Stimulated activated naive CD4-positive, alpha-beta T cell (primary cell): ENCODE measurements at regions not wholly inside any gene's neighbourhood (a gene's known extent, or its start where the extent isn't known, plus 50 kb on each side); places are given as distances from the start of the nearest gene placed in this dataset.

Source experiments
- DNase-seq, 6 experiments: peaks; one replicate each; lab custom pipeline; 2025; lab: John Stamatoyannopoulos, UW

DNA sequence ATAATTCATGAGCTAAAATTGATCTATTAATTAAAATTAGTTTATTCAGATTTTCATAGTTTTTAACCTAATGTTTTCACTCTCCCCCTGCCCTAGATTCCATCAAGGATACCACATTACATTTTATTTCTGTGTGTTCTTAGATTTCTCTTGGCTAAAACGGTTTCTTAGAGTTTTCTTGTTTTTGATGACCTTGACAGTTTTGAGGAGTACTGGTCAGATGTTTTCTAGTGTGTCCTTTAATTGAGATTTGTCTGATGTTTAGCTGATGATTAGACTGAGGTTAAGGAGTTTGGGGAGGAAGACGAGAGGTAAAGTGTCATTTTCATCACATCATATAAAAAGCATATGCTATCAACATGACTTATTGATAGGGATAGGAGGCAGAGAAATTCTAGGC lies 475.9 kb downstream of the SQOR start:
- no peak for DNase-seq

GRCh38 chr15:46111730-46112129 lies 476.9 kb downstream of the SQOR start:
- DNase-seq = no peak

DNA sequence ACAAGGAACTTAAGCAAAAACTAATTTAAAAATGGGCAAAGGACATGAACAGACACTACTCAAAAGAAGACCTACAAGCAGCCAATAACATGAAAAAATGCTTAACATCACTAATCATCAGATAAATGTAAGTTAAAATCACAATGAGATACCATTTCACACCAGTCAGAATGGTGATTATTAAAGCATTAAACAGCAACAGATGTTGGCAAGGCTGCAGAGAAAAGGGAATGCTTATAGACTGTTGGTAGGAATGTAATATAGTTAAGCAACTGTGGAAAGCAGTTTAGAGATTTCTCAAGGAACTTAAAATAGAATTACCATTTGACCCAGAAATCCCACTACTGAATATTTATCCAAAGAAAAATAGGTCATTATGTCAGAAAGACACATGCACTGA lies 482.2 kb downstream of the SQOR start:
- DNase-seq = no peak

DNA sequence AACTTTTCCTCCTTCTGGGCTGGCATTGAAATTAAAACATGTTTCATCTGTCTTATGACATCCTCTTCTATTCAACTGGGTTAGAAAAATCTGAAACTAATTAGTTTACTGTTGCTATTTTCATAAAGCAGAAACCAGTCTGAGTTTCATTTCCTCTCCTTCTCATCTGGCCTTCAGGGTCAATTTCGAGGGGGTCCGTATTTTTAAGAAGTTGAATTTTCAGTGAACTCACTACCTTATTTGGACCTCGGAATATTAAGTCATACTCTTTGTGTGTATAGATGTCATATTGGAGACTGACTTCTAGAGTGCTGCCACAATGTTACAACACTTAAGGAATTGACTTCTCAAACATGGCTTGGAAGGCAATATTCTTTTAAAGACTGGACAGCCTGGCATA lies 485.9 kb downstream of the SQOR start:
- no peak for DNase-seq

- DNase-seq = no peak
These were observed 486.6 kb downstream of the SQOR start for GRCh38 chr15:46121441-46121840.

DNA sequence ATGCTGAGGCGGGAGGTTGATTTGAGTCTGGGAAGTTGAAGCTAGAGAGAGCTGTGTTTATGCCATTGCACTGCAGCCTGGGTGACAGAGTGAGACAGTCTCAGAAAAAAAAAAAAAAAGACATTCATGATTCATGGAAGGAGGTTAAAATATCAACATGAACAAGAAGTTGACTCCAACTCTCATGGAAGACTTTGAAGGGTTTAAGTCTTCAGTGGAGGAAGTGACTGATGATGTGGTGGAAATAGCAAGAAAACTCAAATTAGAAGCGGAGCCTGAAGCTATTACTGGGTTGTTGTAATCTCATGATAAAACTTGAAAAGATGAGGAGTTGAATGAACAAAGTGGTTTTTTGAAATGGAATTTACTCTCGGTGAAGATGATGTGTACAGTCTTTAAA lies 491.8 kb downstream of the SQOR start:
- DNase-seq = no peak

DNA sequence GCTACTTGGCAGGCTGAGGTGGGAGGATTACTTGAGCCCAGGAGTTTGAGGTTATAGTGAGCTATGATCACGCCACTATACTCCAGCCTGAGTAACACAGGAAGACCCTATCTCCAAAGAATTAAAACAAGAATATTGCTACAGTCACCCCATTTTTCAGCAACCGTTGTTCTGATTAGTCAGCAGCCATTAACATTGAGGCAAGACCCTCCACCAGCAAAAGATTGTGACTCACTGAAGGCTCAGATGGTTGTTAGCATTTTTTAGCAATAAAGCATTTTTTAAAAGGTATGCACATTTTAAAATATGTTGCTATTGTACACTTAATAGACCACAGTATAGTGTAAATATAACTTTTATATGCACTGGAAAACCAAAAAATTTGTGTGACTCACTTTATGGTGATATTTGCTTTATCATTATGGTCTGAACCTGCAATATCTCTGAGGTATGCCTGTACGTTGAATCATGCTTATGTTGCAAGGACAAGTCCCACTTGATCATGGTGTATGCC lies 492.6 kb downstream of the SQOR start:
- no peak for DNase-seq

DNA sequence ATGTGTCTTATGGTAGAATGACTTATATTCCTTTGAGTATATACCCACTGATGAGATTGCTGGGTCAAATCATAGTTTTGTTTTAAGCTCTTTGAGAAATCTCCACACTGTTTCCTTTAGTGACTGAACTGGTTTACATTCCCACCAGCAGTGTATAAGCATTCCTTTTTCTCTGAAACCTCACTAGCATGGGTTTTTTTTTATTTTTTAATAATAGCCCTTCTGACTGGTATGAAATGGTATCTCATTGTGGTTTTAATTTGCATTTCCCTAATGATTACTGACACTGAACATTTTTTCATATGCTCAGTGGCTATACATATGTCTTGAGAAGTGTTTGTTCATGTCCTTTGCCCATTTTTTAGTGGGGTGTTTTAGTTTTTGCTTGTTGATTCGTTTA lies 494.3 kb downstream of the SQOR start:
- no peak for DNase-seq

DNA sequence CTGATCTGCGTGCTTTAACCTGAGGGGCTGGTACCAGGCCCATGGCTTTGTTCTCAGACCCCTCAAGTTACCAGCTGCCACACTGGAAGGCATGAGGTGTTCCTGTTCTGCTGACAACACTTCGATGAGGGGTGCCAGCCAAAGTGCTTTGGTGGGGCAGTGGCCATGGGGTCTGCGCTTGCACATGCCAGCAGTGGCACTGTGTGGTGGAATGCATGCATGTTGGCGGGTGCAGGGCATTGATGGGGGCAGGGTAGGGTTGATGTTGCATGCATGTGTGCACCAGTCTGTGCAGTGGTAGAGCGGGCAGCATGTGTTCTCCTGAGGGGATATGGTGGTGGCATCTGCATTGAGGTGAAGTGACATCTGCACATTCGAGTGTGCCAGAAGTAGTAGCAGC lies 497.0 kb downstream of the SQOR start:
- DNase-seq = no peak

DNA sequence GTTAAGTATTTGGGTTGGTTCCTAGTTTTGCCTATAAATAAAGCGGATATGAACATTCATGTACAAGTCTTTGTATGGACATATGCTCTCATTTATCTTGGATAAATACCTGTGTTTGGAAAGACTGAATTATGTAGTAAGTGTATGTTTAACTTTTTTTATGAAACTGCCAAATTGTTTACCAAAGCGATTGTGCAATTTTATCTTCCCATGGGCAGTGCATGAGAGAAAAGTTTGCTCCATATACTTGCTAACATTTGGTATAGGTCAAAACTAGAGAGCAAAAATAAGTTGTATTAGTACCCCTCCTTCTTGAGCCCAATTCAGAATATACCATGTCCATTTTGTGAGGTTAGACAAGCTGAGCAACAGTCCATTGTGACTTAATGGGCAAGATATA lies 502.6 kb downstream of the SQOR start:
- DNase-seq = no peak

GRCh38 chr15:46146002-46146401 lies 511.2 kb downstream of the SQOR start:
- no peak for DNase-seq

- no peak for DNase-seq
These were observed 512.1 kb downstream of the SQOR start for GRCh38 chr15:46146915-46147314.

DNA sequence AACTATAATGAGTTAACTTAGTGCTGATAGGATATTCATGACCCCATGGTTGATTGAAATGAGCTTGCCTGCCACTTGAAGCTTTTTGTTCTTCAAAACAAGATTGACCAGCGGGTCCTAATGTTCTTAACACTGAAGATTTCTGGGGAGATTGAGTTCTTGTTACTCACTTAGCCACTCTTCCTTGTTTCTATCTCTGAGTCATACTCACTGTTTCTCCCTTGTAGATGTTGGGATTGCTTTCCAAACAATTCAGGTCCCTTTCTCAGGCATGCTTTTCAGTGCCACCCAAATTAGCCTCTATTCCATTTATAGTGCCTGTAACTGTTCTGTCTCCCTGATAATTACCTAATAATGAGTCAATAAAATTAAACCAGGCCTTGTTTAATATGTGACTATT lies 517.0 kb downstream of the SQOR start:
- no peak for DNase-seq

- DNase-seq = no peak
These were observed 531.9 kb downstream of the SQOR start for GRCh38 chr15:46166750-46167149.

- DNase-seq = no peak
These were observed 535.5 kb downstream of the SQOR start for GRCh38 chr15:46170326-46170725.

GRCh38 chr15:46174122-46174521 lies 539.3 kb downstream of the SQOR start:
- DNase-seq = no peak

- no peak for DNase-seq
These were observed 542.4 kb downstream of the SQOR start for GRCh38 chr15:46177219-46177618.

GRCh38 chr15:46178138-46178537 lies 543.3 kb downstream of the SQOR start:
- no peak for DNase-seq

GRCh38 chr15:46207341-46207740 lies 572.5 kb downstream of the SQOR start:
- no peak for DNase-seq

GRCh38 chr15:46213551-46213950 lies 578.7 kb downstream of the SQOR start:
- no peak for DNase-seq

- no peak for DNase-seq
These were observed 588.0 kb downstream of the SQOR start for GRCh38 chr15:46222826-46223225.

DNA sequence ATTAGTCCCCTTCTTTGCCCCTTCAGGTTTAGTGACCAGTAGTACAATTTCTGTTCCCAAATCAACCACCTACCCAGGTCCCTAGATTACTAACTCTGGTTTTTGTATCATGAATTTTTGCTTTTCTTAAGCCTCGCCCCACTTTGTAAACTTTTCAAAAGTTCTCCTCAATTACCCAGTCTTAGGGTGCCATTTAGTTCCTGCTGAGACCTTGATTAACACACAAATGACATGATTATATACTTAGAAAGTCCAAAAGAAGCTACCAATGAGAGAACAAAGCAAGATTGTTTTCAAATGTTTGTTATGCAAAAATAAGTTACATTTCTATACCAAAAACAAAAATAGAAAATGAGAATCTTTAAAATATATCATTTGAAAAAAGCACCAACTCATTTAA lies 594.4 kb downstream of the SQOR start:
- DNase-seq = no peak

GRCh38 chr15:46231786-46232185 lies 597.0 kb downstream of the SQOR start:
- no peak for DNase-seq

GRCh38 chr15:46232471-46232870 lies 597.6 kb downstream of the SQOR start:
- no peak for DNase-seq

DNA sequence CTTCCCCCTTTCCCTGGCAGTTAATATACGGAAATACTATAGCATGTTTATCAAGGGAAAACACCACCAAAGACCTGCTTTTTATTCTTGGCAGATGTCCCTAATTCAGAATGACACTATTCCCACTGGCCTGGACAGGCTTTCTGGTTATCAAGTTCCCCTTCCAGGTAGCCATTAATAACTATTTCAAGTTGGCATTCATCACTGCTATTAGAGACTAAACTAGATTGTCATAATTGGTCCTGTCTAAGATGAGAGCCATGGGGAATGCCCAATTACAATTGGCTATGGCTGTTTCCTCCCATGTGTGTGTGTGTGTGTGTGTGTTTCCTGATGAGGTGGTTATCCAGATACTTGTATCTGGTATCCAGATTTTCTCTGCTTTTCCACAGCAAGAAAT lies 608.1 kb downstream of the SQOR start:
- DNase-seq = no peak
